H1 (cell line): ENCODE measurements at regions not wholly inside any gene's neighbourhood (a gene's known extent, or its start where the extent isn't known, plus 50 kb on each side); places are given as distances from the start of the nearest gene placed in this dataset.

ENCODE experiments used
- CTCF ChIP-seq, 3 experiments: IDR thresholded peaks; 1 replicate in 2 of 3; 2 replicates in 1 of 3; pipeline versions ENCODE4 v1.5.1 to v1.6.1; 2011; ENCODE audit warnings: low read length in 3 of 3, mild to moderate bottlenecking in 3 of 3, inconsistent platforms in 2 of 3, low read depth in 1 of 3, moderate library complexity in 1 of 3; ENCODE audit not compliant: insufficient read depth in 1 of 3; ENCODE audit errors: control extremely low read depth in 1 of 3
- E2F6 ChIP-seq: IDR thresholded peaks from 2 replicates; pipeline ENCODE4 v1.6.1; 2012; ENCODE audit warnings: inconsistent platforms
- GABPA ChIP-seq: IDR thresholded peaks from 2 replicates; pipeline ENCODE4 v1.6.1; 2011; ENCODE audit warnings: mild to moderate bottlenecking, low read length, moderate library complexity, borderline replicate concordance; ENCODE audit not compliant: insufficient read depth
- RFX5 ChIP-seq: IDR thresholded peaks from 2 replicates; pipeline ENCODE4 v1.6.1; 2011; ENCODE audit warnings: low read depth, low read length, improper control_type of control experiment, borderline replicate concordance
- SRF ChIP-seq: IDR thresholded peaks from 2 replicates; pipeline ENCODE4 v1.6.1; 2011; ENCODE audit warnings: mild to moderate bottlenecking, low read depth, low read length, moderate library complexity
- USF2 ChIP-seq: IDR thresholded peaks from 2 replicates; pipeline ENCODE4 v1.6.1; 2011; ENCODE audit warnings: low read length, improper control_type of control experiment

DNA sequence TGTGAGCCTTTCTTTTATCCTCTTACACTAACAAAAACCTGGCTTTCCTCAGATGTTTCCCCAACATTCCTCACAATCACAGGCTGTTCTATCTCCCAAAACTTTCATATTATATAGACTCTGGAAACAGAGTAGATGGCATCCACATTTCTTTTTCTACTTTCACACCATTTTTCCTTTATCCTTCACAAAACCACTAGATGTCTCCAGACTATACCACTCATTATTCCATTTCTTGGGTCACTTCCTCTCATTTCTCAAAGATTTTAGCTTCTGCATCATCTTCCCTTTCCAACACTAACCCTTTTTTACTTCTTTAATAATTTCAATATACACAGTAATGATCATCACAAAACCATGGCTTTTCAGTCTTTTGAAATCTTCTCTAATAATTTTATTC is 286.0 kb upstream of the DEPDC1 start:
- TF ChIP-seq RFX5 (no peak), USF2 (no peak), SRF (no peak), CTCF (IDR thresholded peaks at IDR 0.05; ENCODE audit: control extremely low read depth in 1 of 3, insufficient read depth in 1 of 3, low read depth in 1 of 3, low read length in 3 of 3) (peak in 1 of 3 experiments; percentile 8; a peak in 1 of 4 replicates), GABPA (no peak), E2F6 (no peak)
